NCI-H1092 (cell line): ENCODE measurements at regions not wholly inside any gene's neighbourhood (a gene's known extent, or its start where the extent isn't known, plus 50 kb on each side); places are given as distances from the start of the nearest gene placed in this dataset.
"Not testable (repeated sequence)": the region's sequence is repeated elsewhere in the genome, so short reads cannot be mapped to it uniquely, and the experiment has no call there.

Experiments used
- DNase-seq: peaks from one replicate; lab custom pipeline; 2025; lab: John Stamatoyannopoulos, UW

DNA sequence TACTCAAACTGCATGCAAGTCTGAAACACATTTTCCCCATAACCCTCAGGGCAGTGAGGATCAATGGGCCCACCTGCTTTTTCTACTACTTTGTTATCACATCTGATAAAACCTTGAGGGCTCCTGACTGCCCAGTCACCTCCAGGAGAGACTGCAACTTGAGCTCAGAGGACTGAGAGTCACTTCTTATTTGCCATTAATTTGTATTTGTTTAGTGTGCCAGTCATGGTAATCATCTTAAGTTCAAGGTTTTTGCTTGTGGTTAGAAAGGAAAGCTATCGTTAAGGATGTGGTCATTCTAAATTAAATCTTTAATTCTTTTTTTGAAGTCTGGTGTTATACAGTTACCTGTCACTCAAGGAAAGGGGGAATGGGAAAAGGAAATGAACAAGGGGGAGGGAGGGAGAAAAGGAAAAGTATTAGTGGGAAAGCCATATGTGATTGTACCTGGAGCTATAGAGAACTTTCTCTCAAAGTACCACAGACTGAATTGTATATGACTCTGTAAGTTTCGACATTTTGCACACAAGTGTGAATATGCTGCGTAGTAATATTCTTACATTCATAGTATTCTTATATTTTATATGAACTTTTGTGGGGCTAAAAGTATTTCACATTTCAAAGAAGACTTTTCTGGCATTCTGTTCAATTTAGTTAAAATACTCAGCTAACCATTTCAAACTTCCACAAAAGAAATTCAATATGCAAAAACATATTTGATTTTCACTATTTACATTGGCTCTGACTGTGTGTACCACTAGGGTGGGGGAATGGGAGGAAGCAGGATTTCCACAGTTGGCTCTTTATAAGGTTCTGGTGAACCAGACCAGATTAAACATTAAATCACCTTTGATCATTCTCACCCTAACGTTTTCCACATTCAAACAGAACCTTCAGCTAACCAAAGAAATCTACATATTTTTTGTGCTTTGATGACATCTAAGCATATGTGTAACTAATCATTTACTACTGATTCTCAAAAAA is 166.5 kb upstream of the ATP11B start:
- DNase-seq, result no peak

DNA sequence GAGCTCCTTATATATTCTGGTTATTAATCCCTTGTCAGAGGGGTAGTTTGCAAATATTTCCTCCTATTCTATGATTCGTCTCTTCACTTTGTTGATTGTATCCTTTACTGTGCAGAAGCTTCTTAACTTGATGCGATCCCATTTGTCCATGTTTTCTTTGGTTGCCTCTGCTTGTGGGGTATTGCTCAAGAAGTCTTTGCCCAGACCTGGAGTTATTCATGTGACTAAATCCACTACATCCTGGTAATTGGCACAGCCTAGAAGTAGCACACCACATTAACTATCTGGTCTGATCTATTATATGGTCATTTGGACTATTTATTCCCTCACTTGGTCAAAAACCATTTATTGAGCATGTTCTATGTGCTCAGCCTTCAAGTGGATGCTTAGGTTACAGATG is 164.8 kb upstream of the ATP11B start:
- DNase-seq, result no peak

DNA sequence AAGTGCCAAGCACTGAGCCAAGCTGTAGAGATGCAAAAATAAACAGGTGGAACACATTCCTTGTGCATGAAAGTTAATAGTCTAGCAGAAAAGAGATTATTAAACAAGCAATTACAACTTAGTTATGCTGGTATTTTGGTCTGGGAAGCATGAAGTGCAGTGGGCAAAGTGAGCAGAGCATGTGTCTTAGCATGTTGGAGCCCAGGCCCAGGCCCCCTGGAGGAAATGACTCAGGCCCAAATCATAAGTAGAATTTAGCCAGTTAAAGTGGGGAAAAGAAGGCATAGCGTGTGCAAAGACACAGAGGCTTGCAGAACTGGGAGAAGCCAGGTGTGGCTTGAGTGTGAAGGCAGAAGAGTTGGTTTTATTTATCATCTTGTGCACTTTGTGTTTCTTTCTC is 163.8 kb upstream of the ATP11B start:
- DNase-seq, result no peak

DNA sequence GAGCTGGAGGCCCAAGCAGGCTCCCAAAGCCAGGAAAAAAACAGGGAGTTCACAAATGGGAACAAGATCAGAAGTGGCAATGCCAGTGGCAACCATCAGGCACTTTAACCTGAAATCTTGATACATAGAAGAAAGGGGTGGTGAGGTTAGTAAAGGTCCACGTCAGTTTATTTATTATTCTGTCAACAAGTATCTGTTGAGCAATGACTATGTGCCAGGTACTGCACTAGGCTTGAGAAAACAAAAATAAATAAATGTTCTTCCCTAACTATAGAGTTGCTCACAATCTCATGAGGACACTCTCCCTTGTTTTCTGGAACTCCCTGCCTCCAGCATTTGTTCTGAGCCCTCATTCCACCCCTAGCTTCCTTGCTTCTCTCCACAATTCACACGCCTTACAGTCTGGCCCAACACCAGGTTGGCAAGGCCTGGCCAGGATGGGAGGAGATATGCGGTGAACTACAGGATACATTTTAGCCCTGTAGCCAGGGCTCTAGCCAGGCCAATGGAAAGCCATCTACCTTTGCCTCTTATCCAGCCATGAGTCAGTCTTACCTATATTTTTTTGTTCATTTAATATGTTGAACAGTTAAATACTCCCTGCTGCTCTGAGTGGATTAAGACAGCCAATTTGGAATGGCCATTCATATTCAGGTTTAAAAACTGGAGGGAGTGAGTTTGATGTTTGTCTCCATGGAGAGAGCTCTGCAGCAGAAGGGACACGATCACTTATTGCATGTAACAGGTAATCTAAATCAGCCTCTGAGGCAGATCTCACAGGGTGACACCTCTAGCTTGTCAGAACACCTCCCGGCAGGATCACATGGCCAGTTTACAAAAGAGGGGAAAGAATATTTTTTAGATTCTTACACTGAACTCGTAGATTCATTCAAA is 161.9 kb upstream of the ATP11B start:
- DNase-seq, result no peak

DNA sequence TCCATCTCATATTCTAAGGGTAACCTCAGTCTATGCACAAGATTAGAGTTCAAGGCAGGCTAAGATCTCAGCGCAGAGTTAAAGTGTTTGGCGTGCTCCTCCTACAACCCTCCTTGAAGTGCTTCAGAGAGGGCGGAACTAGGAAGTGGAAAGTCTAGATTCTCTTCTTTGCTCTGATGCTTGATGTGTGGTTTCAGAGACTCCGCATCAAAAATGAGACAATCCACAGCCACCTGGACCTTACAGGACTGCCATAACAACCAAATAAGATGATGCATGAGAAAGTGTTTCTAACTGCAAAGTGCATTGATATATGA is 161.3 kb upstream of the ATP11B start:
- no peak for DNase-seq

DNA sequence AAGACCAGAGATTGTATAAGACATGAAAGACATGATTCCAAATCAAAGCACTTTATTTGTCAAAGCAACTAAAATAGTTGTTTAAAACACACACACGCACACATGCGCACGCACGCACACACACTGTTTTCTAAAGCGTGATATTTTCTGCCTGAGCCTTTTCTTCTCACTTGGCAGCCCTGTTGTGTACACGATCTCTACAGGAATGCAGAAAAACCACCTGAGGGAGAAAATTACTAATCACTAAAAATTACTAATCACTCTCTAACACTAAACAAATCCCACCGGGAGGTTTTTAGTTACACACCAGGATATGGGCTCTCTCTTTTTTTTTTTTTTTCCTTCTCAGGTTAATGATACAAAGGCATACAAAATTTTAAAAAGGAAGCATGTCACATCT is 160.1 kb upstream of the ATP11B start:
- DNase-seq, result no peak

DNA sequence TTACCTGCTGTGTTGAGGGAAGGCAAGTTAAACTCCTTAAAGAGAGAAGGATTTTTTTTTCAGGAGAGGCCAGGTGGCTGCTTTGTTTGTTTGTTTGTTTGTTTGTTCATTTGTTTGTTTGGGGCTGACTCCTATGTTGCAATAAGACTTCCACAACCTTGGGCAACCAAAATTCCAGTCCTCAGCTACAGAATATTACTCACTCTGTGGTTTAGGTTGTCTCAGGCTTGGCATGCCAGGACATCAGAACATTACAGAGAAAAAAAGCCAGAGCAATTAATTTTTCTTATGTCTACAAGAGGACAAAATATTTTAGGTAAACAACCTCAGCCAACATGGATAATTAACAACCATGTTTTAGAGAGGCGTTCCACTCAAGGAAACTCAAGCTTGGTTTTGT is 156.7 kb upstream of the ATP11B start:
- DNase-seq, result no peak

DNA sequence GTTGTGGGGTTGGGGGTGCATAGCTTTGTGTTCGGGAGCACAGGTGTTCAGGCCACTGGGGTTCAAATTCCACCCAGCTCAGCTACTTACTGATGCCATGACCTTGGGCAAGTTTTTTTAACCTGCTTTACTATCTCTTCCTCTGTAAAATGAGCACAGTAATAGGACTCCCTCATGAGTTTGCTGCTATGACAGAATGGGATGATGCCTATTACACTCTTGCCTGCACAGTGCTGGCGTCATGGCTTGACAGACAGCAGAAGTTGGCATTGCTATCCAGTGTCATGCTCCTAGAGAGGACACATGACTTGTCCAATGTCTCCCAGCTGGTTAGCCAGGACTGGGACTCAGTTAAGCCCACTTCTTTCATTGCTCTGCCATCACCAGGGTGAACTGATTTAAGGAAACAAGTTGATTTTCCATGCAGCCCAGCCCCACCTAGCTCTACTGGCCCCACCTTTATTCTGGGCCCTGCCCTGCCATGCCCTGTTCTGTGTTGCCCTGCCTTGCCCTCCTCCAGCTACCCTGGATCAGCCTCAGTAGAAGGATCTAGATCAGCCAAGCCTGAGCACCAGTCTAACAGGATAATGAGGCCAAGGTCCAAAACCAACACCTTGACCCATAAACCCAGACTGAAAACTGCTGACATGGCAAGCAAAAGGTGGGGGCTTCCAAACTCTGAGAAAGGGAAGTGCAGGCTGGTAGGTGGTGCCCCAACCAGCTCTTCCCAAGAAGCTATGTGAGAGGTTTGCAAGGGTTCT is 155.8 kb upstream of the ATP11B start:
- DNase-seq, result no peak

DNA sequence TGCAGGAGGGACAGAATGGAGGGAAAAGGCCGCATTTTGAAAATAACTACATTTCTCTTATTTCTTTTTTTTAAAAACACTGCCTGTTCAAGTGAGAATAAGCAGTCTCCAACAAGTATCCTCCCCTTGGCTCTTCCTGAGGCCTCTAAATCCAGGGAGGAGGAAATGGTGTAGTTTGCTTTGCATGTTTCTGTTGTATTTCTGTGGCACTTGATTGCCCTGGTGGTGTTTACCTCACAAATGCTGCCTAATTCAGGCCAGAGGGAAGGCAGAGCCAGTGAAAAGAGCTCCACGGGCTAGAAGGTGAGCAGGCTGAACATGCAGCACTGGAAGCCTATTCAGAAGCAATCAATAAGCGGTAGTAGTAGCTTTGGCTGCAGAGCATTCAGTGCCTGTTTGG is 149.3 kb upstream of the ATP11B start:
- no peak for DNase-seq

DNA sequence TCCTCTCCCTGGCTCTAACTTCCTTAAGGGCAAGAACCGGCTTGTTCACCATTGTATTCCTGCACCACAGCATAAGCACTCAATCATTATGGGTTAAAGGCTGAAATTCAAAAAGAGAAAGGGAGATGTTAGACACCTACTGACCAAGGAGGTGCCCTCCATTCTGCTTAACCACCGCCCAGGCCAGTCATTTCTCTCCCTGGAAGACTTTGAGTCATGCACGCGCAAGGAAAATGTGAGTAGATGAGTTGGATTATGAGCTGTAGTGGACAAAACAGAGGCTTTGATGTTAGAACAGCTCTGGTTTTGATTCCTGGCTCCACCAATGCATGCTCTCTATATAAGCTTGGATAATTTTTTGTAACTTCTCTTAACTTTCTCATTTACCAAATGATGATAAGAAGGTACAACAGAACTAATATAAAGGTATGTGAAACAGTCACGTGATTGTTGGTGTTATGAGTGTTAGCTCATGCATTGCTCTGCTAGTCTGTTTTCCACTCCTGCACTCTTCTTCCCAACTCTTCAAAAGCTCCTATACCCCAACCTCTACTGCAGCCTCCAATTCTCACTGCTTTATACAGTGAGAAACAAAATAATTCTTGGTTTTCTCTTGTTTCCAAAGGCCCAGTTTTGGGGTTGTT is 148.4 kb upstream of the ATP11B start:
- no peak for DNase-seq

DNA sequence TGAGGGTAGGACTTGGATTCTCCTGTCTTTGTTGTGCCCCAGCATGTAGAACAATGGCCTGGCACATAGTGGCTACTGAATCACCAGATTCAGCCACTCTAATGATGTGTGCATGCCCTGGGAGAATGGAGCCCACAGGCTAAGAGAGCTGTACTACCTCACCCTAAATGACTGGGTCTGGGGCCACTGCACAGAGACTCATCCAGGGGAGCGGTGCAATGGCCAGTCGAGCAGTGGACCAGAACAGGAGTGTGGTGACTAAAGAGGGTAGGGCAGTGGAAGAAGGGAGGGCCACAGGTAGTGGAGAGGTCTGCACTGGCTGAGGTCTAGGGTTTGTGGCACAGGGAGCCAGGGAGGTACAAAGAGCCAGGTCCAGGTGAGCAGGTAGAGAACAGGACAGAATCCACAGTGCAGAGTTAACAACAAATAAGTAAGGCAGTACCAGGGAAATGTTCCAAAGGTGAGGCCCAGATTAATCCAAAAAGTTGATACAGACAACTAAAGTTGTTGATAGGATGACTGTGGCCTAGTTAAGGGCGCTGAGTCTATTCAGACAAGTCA is 142.7 kb upstream of the ATP11B start:
- DNase-seq, result no peak

DNA sequence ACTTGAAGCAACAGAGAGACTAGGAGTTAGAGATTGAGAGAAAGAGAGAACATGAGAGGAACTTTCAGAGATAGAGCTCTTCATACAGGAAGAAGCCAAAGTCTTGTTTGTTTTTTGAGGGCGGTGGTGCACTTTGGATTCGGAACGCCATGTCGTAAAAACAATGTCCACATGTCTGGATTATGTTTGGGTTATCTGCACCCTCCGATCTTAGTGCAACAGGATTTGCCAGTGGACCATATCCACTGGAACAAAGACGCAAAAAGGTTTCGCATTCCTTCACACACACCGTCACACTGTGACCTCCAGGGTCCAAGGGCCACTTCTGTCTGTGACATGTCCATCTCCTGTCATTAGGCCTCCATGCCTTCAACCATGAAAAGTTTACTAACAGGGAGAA is 141.8 kb upstream of the ATP11B start:
- no peak for DNase-seq

DNA sequence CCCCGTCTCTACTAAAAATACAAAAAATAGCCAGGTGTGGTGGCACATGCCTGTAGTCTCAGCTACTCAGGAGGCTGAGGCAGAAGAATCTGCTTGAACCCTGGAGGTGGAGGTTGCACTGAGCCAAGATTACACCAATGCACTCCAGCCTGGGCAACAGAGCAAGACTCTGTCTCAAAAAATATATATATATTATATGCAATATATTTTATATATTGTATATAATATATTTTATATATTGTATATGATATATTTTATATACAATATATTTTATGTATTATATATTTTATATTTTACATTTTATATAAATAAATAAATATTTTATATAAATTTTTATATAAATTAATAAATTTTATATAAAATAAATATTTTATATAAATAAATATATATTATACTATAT is 140.2 kb upstream of the ATP11B start:
- not testable (repeated sequence) for DNase-seq

DNA sequence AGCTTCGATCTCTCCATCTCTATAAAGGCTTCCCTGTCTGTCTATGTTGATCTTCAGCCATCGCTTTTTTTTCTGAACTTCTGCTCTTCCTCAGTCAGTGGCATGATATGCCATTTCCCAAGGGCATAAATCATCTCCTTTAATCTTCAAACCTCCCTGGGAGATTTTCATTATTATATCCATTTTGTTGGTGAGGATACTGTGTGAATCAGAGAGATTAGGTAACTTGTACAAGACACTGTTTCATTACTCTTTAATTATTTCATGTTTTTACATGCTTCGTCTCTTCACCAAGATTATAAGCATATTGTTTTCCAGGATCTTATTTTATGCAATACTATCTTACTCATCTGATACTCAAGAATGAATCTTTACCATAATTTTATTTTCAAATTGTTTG is 124.8 kb upstream of the ATP11B start:
- DNase-seq, result no peak

DNA sequence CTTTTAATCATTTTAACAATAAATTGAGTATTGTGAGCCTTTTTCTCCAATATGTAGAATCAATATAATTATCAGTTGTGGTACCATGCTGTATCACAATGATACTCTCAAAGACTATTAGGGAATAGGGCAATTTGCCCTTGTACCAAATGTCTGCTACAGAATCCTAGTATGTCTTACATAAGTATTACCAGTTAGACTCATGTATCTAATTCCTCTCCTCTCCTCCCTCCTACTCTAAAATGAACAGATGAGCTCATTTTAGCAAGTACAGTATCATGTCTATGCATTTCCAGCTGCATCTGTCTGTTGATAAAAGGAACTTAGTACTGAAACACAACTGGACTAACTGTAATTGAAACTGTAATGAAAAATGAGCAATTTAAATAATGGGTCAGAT is 124.3 kb upstream of the ATP11B start:
- DNase-seq, result no peak

DNA sequence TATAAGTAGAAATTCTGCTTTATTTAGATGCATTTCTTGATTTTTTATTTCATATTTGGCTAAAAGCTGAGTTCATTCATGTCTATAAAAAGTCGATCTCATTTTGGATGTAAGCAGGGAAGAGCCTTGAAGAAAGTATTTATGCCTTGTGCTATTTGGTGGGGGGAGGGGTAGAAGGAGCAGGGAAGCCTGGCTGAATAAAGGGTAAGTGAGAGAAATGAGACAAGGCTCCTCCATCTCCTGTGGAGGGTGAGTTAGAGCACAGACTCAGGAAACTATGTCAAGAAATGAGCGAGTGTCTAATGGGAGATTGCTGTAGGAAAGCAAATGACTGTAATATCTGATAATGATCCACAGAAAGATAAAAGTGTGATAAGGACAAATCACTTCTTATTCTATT is 121.8 kb upstream of the ATP11B start:
- DNase-seq, result no peak

DNA sequence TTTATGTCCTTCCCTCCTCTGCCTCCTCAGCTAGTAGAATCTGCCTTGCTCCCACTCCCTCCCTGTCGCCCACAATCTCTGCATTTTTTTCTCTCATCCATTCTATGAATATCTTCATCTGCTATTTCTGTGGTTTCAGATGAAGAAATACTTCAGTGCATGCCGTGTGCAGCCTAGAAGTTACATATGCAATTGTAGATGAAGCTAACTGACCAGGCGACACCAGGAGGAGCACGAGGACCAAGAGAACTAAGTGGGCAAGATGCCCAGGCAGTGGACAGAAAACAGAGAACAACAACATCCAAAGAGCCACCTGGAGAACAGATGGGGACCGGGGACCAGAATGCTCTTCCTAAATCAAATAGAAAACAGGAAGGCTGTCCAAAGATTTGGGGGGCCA is 121.4 kb upstream of the ATP11B start:
- DNase-seq, result no peak

DNA sequence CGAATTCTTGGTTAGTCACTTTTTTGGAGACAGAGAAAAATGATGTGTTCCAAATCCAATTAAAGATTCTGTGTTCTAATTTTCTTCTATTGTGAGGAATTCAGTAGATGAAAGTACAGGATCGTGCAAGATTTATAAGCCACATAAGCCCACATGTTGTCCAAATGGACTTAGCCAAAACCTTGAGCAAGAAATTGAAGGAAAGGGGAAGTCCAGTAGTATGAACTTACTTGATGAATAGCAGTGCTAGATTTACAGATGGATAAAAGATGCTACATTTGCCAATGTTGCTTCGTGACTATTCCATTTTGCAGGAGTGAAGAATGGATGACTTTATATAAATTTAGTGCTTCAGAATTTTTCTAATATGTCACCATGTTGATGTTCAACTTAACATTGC is 120.0 kb upstream of the ATP11B start:
- DNase-seq, result no peak

DNA sequence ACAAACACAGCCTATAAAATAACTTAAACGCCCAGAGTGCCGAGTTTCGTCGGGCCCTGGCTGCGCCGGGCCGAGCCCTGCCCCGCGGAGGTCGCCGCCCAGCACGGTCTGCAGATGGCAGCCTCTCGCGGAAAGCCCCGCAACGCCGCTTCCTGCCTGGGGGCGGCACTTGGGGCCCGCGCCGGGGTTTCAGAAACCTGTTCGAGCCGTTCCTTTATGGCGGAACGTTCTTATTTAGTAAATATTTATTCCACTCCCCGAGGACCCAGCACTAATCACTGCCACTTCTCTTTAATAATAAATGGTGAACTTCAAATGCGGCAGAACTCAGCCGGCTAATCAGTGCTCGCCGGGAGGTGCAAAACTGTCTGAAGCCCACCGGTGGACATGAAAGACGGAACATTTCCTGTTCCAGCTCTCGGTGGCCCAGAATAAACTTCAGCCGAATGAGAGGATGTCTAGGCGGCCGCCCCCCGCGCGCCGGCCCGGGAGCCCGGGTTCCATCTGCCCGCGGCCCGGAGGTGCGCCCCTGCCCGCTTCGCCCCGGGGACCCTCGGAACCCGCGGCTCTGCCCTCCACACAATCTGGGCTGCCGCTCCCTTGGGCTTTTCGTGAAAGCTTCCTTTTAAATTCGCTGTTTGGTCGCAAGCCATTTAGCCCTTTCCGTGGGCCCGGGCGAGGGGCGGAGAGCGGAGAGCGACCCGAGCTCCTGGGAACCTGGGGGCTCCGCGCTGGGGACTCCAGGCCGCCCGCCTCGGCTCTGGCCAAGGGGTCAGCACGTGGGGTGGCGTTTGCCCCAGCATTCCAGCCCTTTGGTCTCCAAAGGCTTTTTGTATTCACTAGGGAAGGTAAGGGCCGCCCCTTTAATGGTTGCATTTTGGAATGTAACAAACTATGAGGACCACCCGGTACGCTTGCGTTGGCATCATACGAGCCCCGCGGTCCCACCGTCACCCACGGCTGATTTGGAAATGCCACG is 110.8 kb upstream of the ATP11B start:
- no peak for DNase-seq

DNA sequence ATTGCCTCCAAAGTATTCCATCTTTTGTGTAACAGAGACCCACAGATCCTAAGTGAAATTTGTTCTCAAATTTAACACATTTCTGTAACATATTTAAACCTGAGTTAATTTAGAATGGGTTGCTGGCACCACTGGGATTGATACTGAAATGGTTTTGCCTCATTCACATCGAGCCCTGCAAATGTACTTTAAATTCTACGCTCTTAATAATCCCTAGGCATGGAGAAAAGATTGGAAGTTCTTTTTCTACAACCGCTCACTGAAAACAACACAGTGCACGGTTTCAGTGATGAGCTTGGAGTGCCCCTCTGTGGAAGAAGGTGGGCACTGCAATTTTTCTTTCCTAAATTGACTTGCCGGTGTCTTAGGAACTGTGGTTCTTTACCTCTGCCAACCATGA is 109.9 kb upstream of the ATP11B start:
- DNase-seq, result peak; percentile 17
